ENCODE measurements at regions not wholly inside any gene's neighbourhood (a gene's known extent, or its start where the extent isn't known, plus 50 kb on each side); places are given as distances from the start of the nearest gene placed in this dataset.

DNA sequence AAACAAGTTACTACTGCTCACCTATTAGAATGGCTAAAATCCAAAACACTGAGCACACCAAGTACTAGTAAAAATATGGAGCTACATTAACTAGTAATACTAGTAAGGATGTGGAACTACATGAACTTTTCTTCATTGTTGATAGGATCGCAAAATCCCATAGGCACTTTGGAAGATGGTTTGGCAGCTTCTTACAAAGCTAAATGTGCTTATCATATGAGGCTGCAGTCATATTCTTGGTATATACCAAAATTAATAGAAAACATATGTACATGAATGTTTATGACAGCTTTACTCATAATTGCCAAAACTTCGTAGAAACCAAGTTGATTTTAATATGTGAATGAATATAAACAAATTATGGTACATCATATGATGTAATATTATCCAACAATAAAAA is 366.8 kb upstream of the KCNMB2 start:
- Histone ChIP-seq H2AFZ (ENCODE audit: low read length) (no peak overlapping the region), H3K4me2 (ENCODE audit: low read length) (no peak overlapping the region), H3K27ac (ENCODE audit: low read length) (no peak overlapping the region), H3K4me1 (ENCODE audit: insufficient read depth, low read length) (peaks cover 20% of the 10 kb centered on the region), H3K9ac (ENCODE audit: low read length) (no peak overlapping the region), H3K27me3 (ENCODE audit: low read length) (no peaks in the 10 kb centered on the region), H3F3A (ENCODE audit: low read length, unreplicated experiment) (no peaks in the 10 kb centered on the region), H3K9me3 (ENCODE audit: low read length) (no peaks in the 10 kb centered on the region), H3K79me2 (ENCODE audit: low read length) (no peaks in the 10 kb centered on the region), H4K20me1 (ENCODE audit: low read length) (no peaks in the 10 kb centered on the region), H3K9me2 (replicated peaks; ENCODE audit: low read length) (no peaks in the 10 kb centered on the region), H3K4me3 (ENCODE audit: low read length) (no peak overlapping the region), H3K36me3 (ENCODE audit: low read depth, low read length) (no peaks in the 10 kb centered on the region)
- CTCF ChIA-PET = no interaction called here
- POLR2A ChIA-PET (ENCODE audit: unreplicated experiment) = no interaction called here
- BruUV-seq (replicated peaks) = no TSS peak
- ATAC-seq (no peak), DNase-seq (no peak)
- TF ChIP-seq, protein P1, sequence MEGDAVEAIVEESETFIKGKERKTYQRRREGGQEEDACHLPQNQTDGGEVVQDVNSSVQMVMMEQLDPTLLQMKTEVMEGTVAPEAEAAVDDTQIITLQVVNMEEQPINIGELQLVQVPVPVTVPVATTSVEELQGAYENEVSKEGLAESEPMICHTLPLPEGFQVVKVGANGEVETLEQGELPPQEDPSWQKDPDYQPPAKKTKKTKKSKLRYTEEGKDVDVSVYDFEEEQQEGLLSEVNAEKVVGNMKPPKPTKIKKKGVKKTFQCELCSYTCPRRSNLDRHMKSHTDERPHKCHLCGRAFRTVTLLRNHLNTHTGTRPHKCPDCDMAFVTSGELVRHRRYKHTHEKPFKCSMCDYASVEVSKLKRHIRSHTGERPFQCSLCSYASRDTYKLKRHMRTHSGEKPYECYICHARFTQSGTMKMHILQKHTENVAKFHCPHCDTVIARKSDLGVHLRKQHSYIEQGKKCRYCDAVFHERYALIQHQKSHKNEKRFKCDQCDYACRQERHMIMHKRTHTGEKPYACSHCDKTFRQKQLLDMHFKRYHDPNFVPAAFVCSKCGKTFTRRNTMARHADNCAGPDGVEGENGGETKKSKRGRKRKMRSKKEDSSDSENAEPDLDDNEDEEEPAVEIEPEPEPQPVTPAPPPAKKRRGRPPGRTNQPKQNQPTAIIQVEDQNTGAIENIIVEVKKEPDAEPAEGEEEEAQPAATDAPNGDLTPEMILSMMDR (conservative IDR thresholded peaks at IDR 0.05; ENCODE audit: low read depth, low read length) = no peak
- no peak for TF ChIP-seq EZH2phosphoT487 (IDR thresholded peaks at IDR 0.05; ENCODE audit: borderline replicate concordance, low read length)
- no peak for TF ChIP-seq EZH2 (IDR thresholded peaks at IDR 0.05; ENCODE audit: low read length, unreplicated experiment)
- intact Hi-C loops (cut with micrococcal nuclease) = no loop called here

DNA sequence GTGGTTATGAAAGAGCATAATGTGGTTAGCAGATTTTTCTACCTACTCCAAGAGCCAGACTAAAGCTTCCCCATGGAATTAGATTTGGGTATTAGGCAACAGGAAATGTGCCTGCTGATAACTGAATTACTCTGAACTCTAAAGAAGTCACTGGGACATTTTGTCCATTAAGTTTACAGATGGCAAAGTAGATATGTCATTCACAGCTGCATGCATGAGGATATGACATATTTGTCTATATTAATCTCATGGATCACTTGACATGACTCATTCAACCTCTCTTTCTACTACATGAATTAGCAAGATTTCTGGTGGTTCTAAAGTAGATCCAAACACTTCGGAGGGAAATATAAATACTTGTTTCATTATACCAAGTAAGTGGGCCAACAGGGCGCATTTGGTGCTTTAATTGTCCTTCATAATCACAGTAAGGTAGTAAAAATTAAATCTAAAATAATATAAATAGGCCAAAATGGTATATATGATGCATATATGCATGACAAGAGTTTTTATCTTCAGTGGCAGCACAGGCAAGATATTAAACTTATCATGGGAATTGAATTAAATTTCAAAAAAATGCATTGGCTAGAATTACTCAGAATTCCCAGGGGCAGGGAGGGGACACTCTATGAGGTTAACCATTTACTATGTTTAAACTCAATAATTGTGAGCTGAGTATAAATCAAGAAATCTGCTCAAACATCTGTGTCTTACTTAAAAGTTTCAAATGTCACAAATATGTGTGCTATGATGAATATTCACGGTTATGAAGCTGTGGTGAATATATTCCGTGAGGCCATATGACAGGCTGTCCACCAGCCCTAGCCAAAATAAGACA is 365.3 kb upstream of the KCNMB2 start:
- Histone ChIP-seq H3K9ac (ENCODE audit: low read length) (no peak overlapping the region), H2AFZ (ENCODE audit: low read length) (no peak overlapping the region), H3K4me1 (ENCODE audit: insufficient read depth, low read length) (peaks cover 20% of the 10 kb centered on the region), H3F3A (ENCODE audit: low read length, unreplicated experiment) (no peaks in the 10 kb centered on the region), H3K9me3 (ENCODE audit: low read length) (no peaks in the 10 kb centered on the region), H3K36me3 (ENCODE audit: low read depth, low read length) (no peaks in the 10 kb centered on the region), H4K20me1 (ENCODE audit: low read length) (no peaks in the 10 kb centered on the region), H3K27me3 (ENCODE audit: low read length) (no peaks in the 10 kb centered on the region), H3K4me2 (ENCODE audit: low read length) (peak overlapping the region; percentile 44), H3K4me3 (ENCODE audit: low read length) (no peak overlapping the region), H3K9me2 (replicated peaks; ENCODE audit: low read length) (no peaks in the 10 kb centered on the region), H3K27ac (ENCODE audit: low read length) (peak overlapping the region; percentile 61), H3K79me2 (ENCODE audit: low read length) (no peaks in the 10 kb centered on the region)
- intact Hi-C loops (cut with micrococcal nuclease) = no loop called here
- TF ChIP-seq EZH2phosphoT487 (IDR thresholded peaks at IDR 0.05; ENCODE audit: borderline replicate concordance, low read length) (no peak), EZH2 (IDR thresholded peaks at IDR 0.05; ENCODE audit: low read length, unreplicated experiment) (no peak)
- TF ChIP-seq, protein P1 (conservative IDR thresholded peaks at IDR 0.05; ENCODE audit: low read depth, low read length) = no peak
- CTCF ChIA-PET = no interaction called here
- POLR2A ChIA-PET (ENCODE audit: unreplicated experiment) = interaction anchor here (0.5 kb wide), 1 partner anchor 764 kb away, joined by 3 read pairs; no protein-coding TSS in a partner anchor
- no TSS peak for BruUV-seq (replicated peaks)
- DNase-seq = peak; percentile 88
- ATAC-seq = peak; percentile 95

DNA sequence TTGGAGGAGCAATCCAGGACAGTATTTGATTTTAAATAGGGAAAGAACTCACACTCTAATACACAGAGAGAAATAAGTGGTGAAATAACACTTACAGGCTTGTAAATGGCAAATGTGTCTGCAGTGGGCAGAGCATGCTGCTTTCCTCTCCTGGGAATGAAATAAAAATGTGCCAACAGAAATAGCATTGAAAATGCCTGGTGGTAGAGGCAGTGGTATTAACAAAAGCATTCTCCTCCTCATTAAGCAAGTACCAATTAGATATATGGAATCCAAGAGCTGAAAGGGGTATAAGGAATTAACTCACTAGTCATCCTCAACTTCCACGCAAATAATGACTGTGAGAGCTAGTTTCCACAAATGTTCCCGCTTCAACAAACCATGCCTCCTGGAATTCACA is 364.1 kb upstream of the KCNMB2 start:
- BruUV-seq (replicated peaks) = no TSS peak
- Histone ChIP-seq H3K4me2 (ENCODE audit: low read length) (no peak overlapping the region), H3K4me1 (ENCODE audit: insufficient read depth, low read length) (peaks cover 20% of the 10 kb centered on the region), H4K20me1 (ENCODE audit: low read length) (no peaks in the 10 kb centered on the region), H3K4me3 (ENCODE audit: low read length) (no peak overlapping the region), H3K79me2 (ENCODE audit: low read length) (no peaks in the 10 kb centered on the region), H3K27ac (ENCODE audit: low read length) (no peak overlapping the region), H3K27me3 (ENCODE audit: low read length) (no peaks in the 10 kb centered on the region), H3K36me3 (ENCODE audit: low read depth, low read length) (no peaks in the 10 kb centered on the region), H3K9me3 (ENCODE audit: low read length) (no peaks in the 10 kb centered on the region), H2AFZ (ENCODE audit: low read length) (no peak overlapping the region), H3K9ac (ENCODE audit: low read length) (no peak overlapping the region), H3F3A (ENCODE audit: low read length, unreplicated experiment) (no peaks in the 10 kb centered on the region), H3K9me2 (replicated peaks; ENCODE audit: low read length) (no peaks in the 10 kb centered on the region)
- DNase-seq (no peak), ATAC-seq (no peak)
- intact Hi-C loops (cut with micrococcal nuclease) = no loop called here
- ChIA-PET POLR2A (ENCODE audit: unreplicated experiment) (no interaction called here), CTCF (interaction anchor here (0.6 kb wide), 1 partner anchor 21 kb away, joined by 5 read pairs; no protein-coding TSS in a partner anchor)
- no peak for TF ChIP-seq EZH2phosphoT487 (IDR thresholded peaks at IDR 0.05; ENCODE audit: borderline replicate concordance, low read length)
- TF ChIP-seq, protein P1 (conservative IDR thresholded peaks at IDR 0.05; ENCODE audit: low read depth, low read length) = no peak

All from PC-3 (cell line).